Lung (tissue), 11 donors: ENCODE measurements at regions not wholly inside any gene's neighbourhood (a gene's known extent, or its start where the extent isn't known, plus 50 kb on each side); places are given as distances from the start of the nearest gene placed in this dataset.

Experiments used
- ATAC-seq: fragments of 200-7000 bp; cut with Tn5 transposase; one replicate; pipeline ENCODE4 v1.9.1; 2020; ENCODE audit warnings: moderate number of reproducible peaks; ENCODE audit not compliant: insufficient read depth, low FRiP score
- DNase-seq, 3 donors: peaks; one replicate each; pipeline ENCODE4 v3.0.0-alpha.2; 2013 to 2017
- H3K27ac ChIP-seq, 2 donors: one replicate each; pipeline ENCODE4 v1.5.1; 2013; ENCODE audit warnings: mild to moderate bottlenecking in 2 of 2, moderate library complexity in 2 of 2, control low read depth in 1 of 2, inconsistent platforms in 1 of 2, low read depth in 1 of 2, low read length in 1 of 2
- H3K27me3 ChIP-seq, 3 donors: one replicate each; pipeline ENCODE4 v1.5.1; 2013; ENCODE audit warnings: low read length in 2 of 3; ENCODE audit not compliant: control insufficient read depth in 3 of 3, insufficient read depth in 3 of 3
- H3K36me3 ChIP-seq, 4 donors: one replicate each; pipeline ENCODE4 v1.5.1; 2013; ENCODE audit warnings: low read length in 4 of 4, mild to moderate bottlenecking in 1 of 4, moderate library complexity in 1 of 4; ENCODE audit not compliant: control insufficient read depth in 4 of 4, insufficient read depth in 4 of 4
- H3K4me1 ChIP-seq, 5 donors: one replicate each; pipeline ENCODE4 v1.5.1; 2013; ENCODE audit warnings: low read length in 5 of 5, mild to moderate bottlenecking in 2 of 5, moderate library complexity in 1 of 5; ENCODE audit not compliant: control insufficient read depth in 5 of 5, insufficient read depth in 5 of 5
- H3K4me3 ChIP-seq: one replicate; pipeline ENCODE4 v1.5.1; 2013; ENCODE audit warnings: mild to moderate bottlenecking, control low read depth, moderate library complexity
- H3K9ac ChIP-seq, 2 donors: one replicate each; pipeline ENCODE4 v1.5.1; 2013; ENCODE audit warnings: low read length in 2 of 2, control low read depth in 1 of 2; ENCODE audit not compliant: insufficient read depth in 1 of 2
- H3K9me3 ChIP-seq, 4 donors: one replicate each; pipeline ENCODE4 v1.5.1; 2013; ENCODE audit warnings: low read length in 3 of 4, mild to moderate bottlenecking in 1 of 4, moderate library complexity in 1 of 4; ENCODE audit not compliant: control insufficient read depth in 4 of 4, insufficient read depth in 3 of 4
- WGBS, 2 donors: extraction: QIAGEN DNeasy Blood & Tissue Kit; methylation state at CpG; one replicate each; pipeline ENCODE4 v1.1.7; 2013; 5-methylcytosine and 5-hydroxymethylcytosine counted together
- TF ChIP-seq, protein P1 (sequence below): IDR thresholded peaks from 2 replicates; pipeline ENCODE4 v1.5.1; 2012; ENCODE audit warnings: mild to moderate bottlenecking; ENCODE audit errors: control extremely low read depth, extremely low read depth
- donor health status: control.
- donor health status: control.
- donor health status: Bipolar disorder and iron deficiency.
- donor health status: healthy.
- donor health status: DM: yes; HTN: yes; CAD: no.

DNA sequence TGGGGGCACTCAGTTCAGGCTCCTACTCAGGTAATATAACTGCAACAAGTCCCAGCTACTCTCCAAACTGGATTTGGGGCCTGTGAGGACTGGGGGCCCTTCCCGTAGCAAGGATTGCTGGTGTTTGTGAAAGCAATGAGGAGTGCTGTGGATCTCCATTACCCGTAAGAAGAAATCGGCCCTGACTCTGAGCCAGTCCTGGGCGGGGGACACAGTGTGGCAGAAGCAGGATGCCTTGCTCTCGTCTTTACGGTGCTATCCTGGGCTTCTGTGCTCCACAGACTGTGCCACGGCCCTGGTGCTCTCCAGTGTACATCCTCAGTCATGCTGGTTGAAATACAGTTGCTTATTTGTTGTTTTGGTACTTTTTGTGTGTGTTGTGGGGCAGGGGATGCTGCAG is 172.9 kb downstream of the NDUFA10 start:
- peaks cover 0 to 4% (median 0%) of the 10 kb centered on the region in 5 donors for H3K4me1 ChIP-seq
- H3K36me3 ChIP-seq, result no peaks in the 10 kb centered on the region
- no peak for DNase-seq
- H3K9me3 ChIP-seq, result peaks cover 0 to 8% (median 5%) of the 10 kb centered on the region in 4 donors
- no peak overlapping the region for H3K9ac ChIP-seq
- WGBS, 2 donors, result 92 to 97% methylated on average over 7 of the region's 7 CpGs
- no peaks in the 10 kb centered on the region for H3K27me3 ChIP-seq
- no peak overlapping the region for H3K27ac ChIP-seq
- H3K4me3 ChIP-seq, result no peak overlapping the region
- TF ChIP-seq, protein P1, sequence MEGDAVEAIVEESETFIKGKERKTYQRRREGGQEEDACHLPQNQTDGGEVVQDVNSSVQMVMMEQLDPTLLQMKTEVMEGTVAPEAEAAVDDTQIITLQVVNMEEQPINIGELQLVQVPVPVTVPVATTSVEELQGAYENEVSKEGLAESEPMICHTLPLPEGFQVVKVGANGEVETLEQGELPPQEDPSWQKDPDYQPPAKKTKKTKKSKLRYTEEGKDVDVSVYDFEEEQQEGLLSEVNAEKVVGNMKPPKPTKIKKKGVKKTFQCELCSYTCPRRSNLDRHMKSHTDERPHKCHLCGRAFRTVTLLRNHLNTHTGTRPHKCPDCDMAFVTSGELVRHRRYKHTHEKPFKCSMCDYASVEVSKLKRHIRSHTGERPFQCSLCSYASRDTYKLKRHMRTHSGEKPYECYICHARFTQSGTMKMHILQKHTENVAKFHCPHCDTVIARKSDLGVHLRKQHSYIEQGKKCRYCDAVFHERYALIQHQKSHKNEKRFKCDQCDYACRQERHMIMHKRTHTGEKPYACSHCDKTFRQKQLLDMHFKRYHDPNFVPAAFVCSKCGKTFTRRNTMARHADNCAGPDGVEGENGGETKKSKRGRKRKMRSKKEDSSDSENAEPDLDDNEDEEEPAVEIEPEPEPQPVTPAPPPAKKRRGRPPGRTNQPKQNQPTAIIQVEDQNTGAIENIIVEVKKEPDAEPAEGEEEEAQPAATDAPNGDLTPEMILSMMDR, result no peak
- no peak for ATAC-seq

DNA sequence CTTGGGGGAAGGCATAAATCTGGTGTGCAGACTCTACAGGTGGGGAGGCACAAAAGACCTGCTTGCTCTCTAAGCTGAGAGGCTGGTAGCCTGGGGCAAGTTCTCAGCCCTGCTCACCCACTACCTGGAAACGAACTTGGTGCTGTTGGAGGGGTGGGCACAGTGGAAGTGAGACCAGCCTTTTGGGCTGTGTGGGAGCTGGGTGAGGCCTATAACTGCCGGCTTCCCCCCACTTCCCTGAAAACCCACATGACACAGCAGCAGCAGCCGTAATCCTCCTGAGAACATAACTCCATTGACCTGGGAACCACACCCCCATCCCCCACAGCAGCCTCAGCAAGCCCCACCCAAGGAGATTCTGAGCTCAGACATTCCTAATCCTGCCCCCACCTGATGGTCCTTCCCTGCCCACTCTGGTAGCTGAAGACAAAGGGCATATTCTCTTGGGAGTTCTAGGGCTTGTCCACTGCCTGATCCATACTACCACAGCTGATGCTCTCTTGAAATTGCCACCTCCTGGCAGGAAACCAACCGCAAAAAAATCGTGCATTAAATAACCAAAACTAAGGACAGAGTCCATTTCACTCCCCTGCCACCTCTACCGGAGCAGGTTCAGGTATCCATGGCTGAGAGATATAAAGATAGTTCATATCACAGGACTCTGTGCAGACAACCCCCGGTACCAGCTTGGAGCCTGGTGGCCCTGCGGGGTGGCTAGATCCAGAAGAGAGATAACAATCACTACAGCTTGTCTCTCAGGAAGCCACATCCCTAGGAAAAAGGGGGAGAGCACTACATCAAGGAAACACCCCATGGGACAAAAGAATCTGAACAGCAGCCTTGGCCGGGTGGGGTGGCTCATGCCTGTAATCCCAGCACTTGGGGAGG is 178.1 kb downstream of the NDUFA10 start:
- Histone ChIP-seq H3K27ac (no peak overlapping the region), H3K4me3 (no peak overlapping the region), H3K9ac (no peak overlapping the region), H3K27me3 (no peaks in the 10 kb centered on the region), H3K36me3 (no peaks in the 10 kb centered on the region), H3K4me1 (no peaks in the 10 kb centered on the region), H3K9me3 (peaks cover 0 to 7% (median 5%) of the 10 kb centered on the region in 4 donors)
- WGBS, 2 donors, result 82% methylated on average over 9 of the region's 9 CpGs
- ATAC-seq (no peak), DNase-seq (no peak)
- TF ChIP-seq, protein P1, result no peak

DNA sequence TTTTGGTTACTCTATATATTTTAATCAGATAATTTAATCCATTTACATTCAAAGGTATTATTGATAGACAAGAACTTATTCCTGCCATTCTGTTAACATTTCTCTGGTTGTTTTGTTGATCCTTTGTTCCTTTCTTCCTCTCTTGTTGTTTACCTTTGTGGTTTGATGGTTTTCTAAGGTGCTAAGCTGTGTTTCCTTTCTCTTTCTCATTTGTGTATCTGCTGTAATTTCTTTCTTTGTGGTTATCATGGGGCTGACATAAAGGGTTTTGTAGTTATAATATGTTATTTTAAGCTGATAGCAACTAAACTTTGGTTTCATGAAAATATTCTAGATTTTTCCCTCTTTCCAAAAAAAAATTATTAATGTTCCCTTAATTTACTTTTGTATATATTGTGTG is 179.2 kb downstream of the NDUFA10 start:
- Histone ChIP-seq H3K9ac (no peak overlapping the region), H3K27me3 (no peaks in the 10 kb centered on the region), H3K4me3 (no peak overlapping the region), H3K9me3 (peaks cover 0 to 7% (median 3%) of the 10 kb centered on the region in 4 donors), H3K4me1 (no peaks in the 10 kb centered on the region), H3K36me3 (no peaks in the 10 kb centered on the region), H3K27ac (no peak overlapping the region)
- DNase-seq, result no peak
- TF ChIP-seq, protein P1, result no peak
- no peak for ATAC-seq

DNA sequence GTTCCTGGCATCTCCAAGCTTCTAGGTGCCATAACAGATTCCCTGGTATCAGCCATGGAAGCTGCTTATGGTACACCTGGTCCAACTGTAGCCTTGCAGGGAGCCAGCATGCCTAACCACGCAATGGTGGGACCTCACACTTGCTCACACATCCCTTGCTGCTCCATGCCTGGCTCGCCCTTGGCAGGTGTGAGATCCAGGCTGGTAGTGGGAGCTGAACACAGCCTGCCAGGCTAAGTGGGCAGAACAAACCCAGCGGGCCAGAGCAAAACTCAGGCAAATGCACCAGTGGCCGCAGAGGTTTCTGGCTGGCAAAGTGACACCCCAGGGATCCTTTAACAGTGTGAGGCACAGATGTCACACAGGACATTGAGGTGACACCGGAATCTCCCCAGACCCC is 185.8 kb downstream of the NDUFA10 start:
- no peaks in the 10 kb centered on the region for H3K36me3 ChIP-seq
- no peak overlapping the region for H3K9ac ChIP-seq
- WGBS, 2 donors, result 86 to 97% methylated on average over 5 of the region's 5 CpGs
- no peak for DNase-seq
- no peak overlapping the region for H3K4me3 ChIP-seq
- no peak for ATAC-seq
- no peaks in the 10 kb centered on the region for H3K4me1 ChIP-seq
- H3K27me3 ChIP-seq, result no peaks in the 10 kb centered on the region
- H3K27ac ChIP-seq, result no peak overlapping the region
- peaks cover 0 to 10% (median 3%) of the 10 kb centered on the region in 4 donors for H3K9me3 ChIP-seq
- TF ChIP-seq, protein P1, result no peak
